Sigmoid colon (tissue), 6 donors: ENCODE measurements at regions not wholly inside any gene's neighbourhood (a gene's known extent, or its start where the extent isn't known, plus 50 kb on each side); places are given as distances from the start of the nearest gene placed in this dataset.

Experiments used
- DNase-seq: peaks from one replicate; pipeline ENCODE4 v3.0.0-alpha.2; 2019
- H3K27ac ChIP-seq, 4 donors: fragments of 200-600 bp; sonication (generic); one replicate each; pipeline ENCODE4 v1.5.1; 2016 to 2019; ENCODE audit warnings: mild to moderate bottlenecking in 1 of 4
- H3K27me3 ChIP-seq, 3 donors: fragments of 200-600 bp; sonication (generic); one replicate each; pipeline ENCODE4 v1.5.1; 2019; ENCODE audit warnings: mild to moderate bottlenecking in 1 of 3
- H3K36me3 ChIP-seq, 4 donors: fragments of 200-600 bp; sonication (generic); one replicate each; pipeline ENCODE4 v1.5.1; 2016 to 2019
- H3K4me1 ChIP-seq, 4 donors: fragments of 200-600 bp; sonication (generic); one replicate each; pipeline ENCODE4 v1.5.1; 2017 to 2019
- H3K4me3 ChIP-seq, 4 donors: fragments of 200-600 bp; sonication (generic); one replicate each; pipeline ENCODE4 v1.5.1; 2017 to 2019; ENCODE audit warnings: mild to moderate bottlenecking in 2 of 4, moderate library complexity in 1 of 4
- H3K9me3 ChIP-seq, 4 donors: fragments of 200-600 bp in 3 of 4; sonication (generic) in 3 of 4; one replicate each; pipeline versions ENCODE4 v1.5.1 to v1.6.1; 2013 to 2019
- EP300 ChIP-seq, 4 donors: sonication (generic); formaldehyde crosslinking; IDR thresholded peaks; one replicate each; pipeline ENCODE4 v1.6.1; 2017; ENCODE audit warnings: antibody characterized with exemption in 4 of 4
- POLR2A ChIP-seq, 2 donors: fragments of 450-650 bp; IDR thresholded peaks; one replicate each; pipeline ENCODE4 v1.6.1; 2016; ENCODE audit warnings: antibody characterized with exemption in 2 of 2, mild to moderate bottlenecking in 2 of 2, moderate library complexity in 2 of 2
- POLR2AphosphoS5 ChIP-seq, 4 donors: sonication (generic); formaldehyde crosslinking; IDR thresholded peaks; one replicate each; pipeline ENCODE4 v1.6.1; 2017; ENCODE audit warnings: antibody characterized with exemption in 4 of 4
- WGBS, 2 donors: extraction: QIAGEN DNeasy Blood & Tissue Kit; methylation state at CpG; one replicate each; pipeline ENCODE4 v1.1.7; 2013; 5-methylcytosine and 5-hydroxymethylcytosine counted together
- intact Hi-C: fragments of 100-400 bp; cut with DNase I; formaldehyde crosslinking; loops from one replicate; pipeline ENCODE4 v1.15.1; 2023
- TF ChIP-seq, protein P1 (sequence below), 4 experiments: fragments of 450-650 bp in 3 of 4; fragments of 200-600 bp in 1 of 4; IDR thresholded peaks; one replicate each; pipeline ENCODE4 v1.5.1; 2016 to 2019; ENCODE audit warnings: antibody characterized with exemption in 4 of 4, mild to moderate bottlenecking in 3 of 4, moderate library complexity in 2 of 4
- donor health status: healthy with polysubstance abuse.
- donor health status: healthy.

- no peak for DNase-seq
- Histone ChIP-seq H3K27ac (no peak overlapping the region), H3K4me1 (no peaks in the 10 kb centered on the region), H3K4me3 (no peak overlapping the region), H3K9me3 (no peaks in the 10 kb centered on the region), H3K36me3 (no peaks in the 10 kb centered on the region), H3K27me3 (no peaks in the 10 kb centered on the region)
- 85 to 89% methylated on average over 3 of the region's 3 CpGs for WGBS, 2 donors
- no peak for TF ChIP-seq POLR2AphosphoS5 (IDR thresholded peaks at IDR 0.05)
- TF ChIP-seq POLR2A (IDR thresholded peaks at IDR 0.05), result no peak
- TF ChIP-seq EP300 (IDR thresholded peaks at IDR 0.05), result no peak
- TF ChIP-seq, protein P1, sequence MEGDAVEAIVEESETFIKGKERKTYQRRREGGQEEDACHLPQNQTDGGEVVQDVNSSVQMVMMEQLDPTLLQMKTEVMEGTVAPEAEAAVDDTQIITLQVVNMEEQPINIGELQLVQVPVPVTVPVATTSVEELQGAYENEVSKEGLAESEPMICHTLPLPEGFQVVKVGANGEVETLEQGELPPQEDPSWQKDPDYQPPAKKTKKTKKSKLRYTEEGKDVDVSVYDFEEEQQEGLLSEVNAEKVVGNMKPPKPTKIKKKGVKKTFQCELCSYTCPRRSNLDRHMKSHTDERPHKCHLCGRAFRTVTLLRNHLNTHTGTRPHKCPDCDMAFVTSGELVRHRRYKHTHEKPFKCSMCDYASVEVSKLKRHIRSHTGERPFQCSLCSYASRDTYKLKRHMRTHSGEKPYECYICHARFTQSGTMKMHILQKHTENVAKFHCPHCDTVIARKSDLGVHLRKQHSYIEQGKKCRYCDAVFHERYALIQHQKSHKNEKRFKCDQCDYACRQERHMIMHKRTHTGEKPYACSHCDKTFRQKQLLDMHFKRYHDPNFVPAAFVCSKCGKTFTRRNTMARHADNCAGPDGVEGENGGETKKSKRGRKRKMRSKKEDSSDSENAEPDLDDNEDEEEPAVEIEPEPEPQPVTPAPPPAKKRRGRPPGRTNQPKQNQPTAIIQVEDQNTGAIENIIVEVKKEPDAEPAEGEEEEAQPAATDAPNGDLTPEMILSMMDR (IDR thresholded peaks at IDR 0.05), result no peak
- intact Hi-C loops, result no loop called here
These were observed 2372.1 kb downstream of the MAT2B start for GRCh38 chr5:165877475-165877874.

- no peak overlapping the region for H3K27ac ChIP-seq
- WGBS, 2 donors, result 91 to 92% methylated on average over 2 of the region's 2 CpGs
- no peak overlapping the region for H3K4me3 ChIP-seq
- TF ChIP-seq, protein P1 (IDR thresholded peaks at IDR 0.05), result no peak
- no peaks in the 10 kb centered on the region for H3K9me3 ChIP-seq
- no peaks in the 10 kb centered on the region for H3K4me1 ChIP-seq
- no peak for DNase-seq
- no peaks in the 10 kb centered on the region for H3K27me3 ChIP-seq
- H3K36me3 ChIP-seq, result no peaks in the 10 kb centered on the region
- intact Hi-C loops, result no loop called here
These were observed 2375.8 kb downstream of the MAT2B start for GRCh38 chr5:165881259-165881658.

DNA sequence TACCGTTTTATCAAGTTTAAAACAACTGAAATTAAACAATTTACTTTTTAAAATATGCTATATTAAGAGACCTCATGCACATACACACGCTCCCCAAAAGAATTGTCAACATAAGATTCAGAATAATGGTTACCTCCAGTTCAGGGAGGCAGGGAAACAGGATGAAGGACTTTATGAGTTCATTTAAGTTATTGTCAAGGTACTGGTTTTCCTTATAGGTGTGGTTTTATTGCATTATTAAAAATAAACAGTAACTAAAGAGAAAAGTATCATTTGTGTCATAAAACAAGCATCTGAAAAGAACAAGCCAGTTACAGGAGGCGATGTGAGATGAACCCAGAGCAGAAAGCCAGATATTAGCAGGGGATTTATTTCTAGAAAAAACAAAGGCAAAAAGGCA is 2376.7 kb downstream of the MAT2B start:
- no peaks in the 10 kb centered on the region for H3K27me3 ChIP-seq
- no peaks in the 10 kb centered on the region for H3K4me1 ChIP-seq
- no peaks in the 10 kb centered on the region for H3K36me3 ChIP-seq
- 15 to 59% methylated on average over 3 of the region's 3 CpGs for WGBS, 2 donors
- no peak overlapping the region for H3K4me3 ChIP-seq
- no peak for TF ChIP-seq EP300 (IDR thresholded peaks at IDR 0.05)
- no peak for TF ChIP-seq POLR2AphosphoS5 (IDR thresholded peaks at IDR 0.05)
- TF ChIP-seq, protein P1 (IDR thresholded peaks at IDR 0.05), result no peak
- DNase-seq, result no peak
- H3K27ac ChIP-seq, result no peak overlapping the region
- intact Hi-C loops, result no loop called here
- no peaks in the 10 kb centered on the region for H3K9me3 ChIP-seq

- intact Hi-C loops, result no loop called here
- no peaks in the 10 kb centered on the region for H3K9me3 ChIP-seq
- no peaks in the 10 kb centered on the region for H3K4me1 ChIP-seq
- no peak overlapping the region for H3K27ac ChIP-seq
- DNase-seq, result no peak
- no peaks in the 10 kb centered on the region for H3K27me3 ChIP-seq
- TF ChIP-seq POLR2A (IDR thresholded peaks at IDR 0.05) (no peak), EP300 (IDR thresholded peaks at IDR 0.05) (no peak), POLR2AphosphoS5 (IDR thresholded peaks at IDR 0.05) (no peak)
- TF ChIP-seq, protein P1 (IDR thresholded peaks at IDR 0.05), result no peak
- no peak overlapping the region for H3K4me3 ChIP-seq
- no peaks in the 10 kb centered on the region for H3K36me3 ChIP-seq
- WGBS, 2 donors, result 83 to 86% methylated on average over 12 of the region's 12 CpGs
These were observed 2380.4 kb downstream of the MAT2B start for GRCh38 chr5:165885623-165886350.

GRCh38 chr5:165887147-165887546 is 2381.7 kb downstream of the MAT2B start:
- intact Hi-C loops, result no loop called here
- H3K9me3 ChIP-seq, result no peaks in the 10 kb centered on the region

More at GRCh38 chr5:165887147-165887546, 2381.7 kb downstream of the MAT2B start:
- 92 to 94% methylated on average over 2 of the region's 2 CpGs for WGBS, 2 donors
- no peaks in the 10 kb centered on the region for H3K27me3 ChIP-seq
- no peak overlapping the region for H3K27ac ChIP-seq
- H3K36me3 ChIP-seq, result no peaks in the 10 kb centered on the region
- TF ChIP-seq POLR2A (IDR thresholded peaks at IDR 0.05), result no peak
- TF ChIP-seq POLR2AphosphoS5 (IDR thresholded peaks at IDR 0.05), result no peak
- TF ChIP-seq EP300 (IDR thresholded peaks at IDR 0.05), result no peak
- TF ChIP-seq, protein P1 (IDR thresholded peaks at IDR 0.05), result no peak
- no peak for DNase-seq
- no peaks in the 10 kb centered on the region for H3K4me1 ChIP-seq
- no peak overlapping the region for H3K4me3 ChIP-seq
